ENCODE measurements at regions not wholly inside any gene's neighbourhood (a gene's known extent, or its start where the extent isn't known, plus 50 kb on each side); places are given as distances from the start of the nearest gene placed in this dataset.

DNA sequence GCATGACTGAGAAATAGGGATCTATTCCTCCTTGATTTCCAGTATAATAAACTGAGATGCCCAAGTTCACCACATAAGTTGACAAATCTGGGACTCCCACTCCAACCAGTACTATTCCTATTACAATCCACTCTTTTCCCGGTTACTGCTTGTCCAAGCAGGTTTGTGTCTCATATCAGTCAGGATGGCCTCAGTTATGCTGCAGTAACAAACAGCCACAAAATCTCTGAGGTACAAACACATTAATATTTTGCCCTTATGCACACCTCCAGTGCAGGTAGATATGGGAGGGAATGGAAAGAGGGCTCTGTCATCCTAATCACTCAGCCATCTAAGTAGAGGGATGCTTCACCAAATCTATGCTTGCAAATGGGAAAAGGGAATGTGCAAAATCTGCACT lies 207.8 kb downstream of the RAB28 start:
- Histone ChIP-seq H3K4me2 (ENCODE audit: low read depth, low read length) (no peak overlapping the region), H2AFZ (replicated peaks; ENCODE audit: low read length, poor library complexity) (no peak overlapping the region), H3K9me1 (ENCODE audit: insufficient read depth, low read length) (no peaks in the 10 kb centered on the region), H4K5ac (ENCODE audit: low read depth, low read length) (no peak overlapping the region), H3K27me3 (ENCODE audit: control insufficient read depth, insufficient read depth, low read length) (no peaks in the 10 kb centered on the region), H3K9ac (ENCODE audit: low read depth, low read length) (no peak overlapping the region), H3K27ac (ENCODE audit: insufficient read depth, low read length) (no peak overlapping the region), H3K23ac (ENCODE audit: low read depth, low read length) (no peak overlapping the region), H2BK120ac (ENCODE audit: low read depth, low read length) (no peak overlapping the region), H3K9me3 (ENCODE audit: control insufficient read depth, insufficient read depth, low read length) (peaks cover 12% of the 10 kb centered on the region; the same call in 1 of the 2 replicates), H2AK5ac (ENCODE audit: low read depth, low read length) (no peak overlapping the region), H3K4me1 (ENCODE audit: control insufficient read depth, insufficient read depth, low read length) (no peaks in the 10 kb centered on the region), H4K91ac (ENCODE audit: insufficient read depth, low read depth, low read length) (no peak overlapping the region), H3K56ac (ENCODE audit: extremely low read depth, insufficient read depth, low read length) (no peak overlapping the region), H3K14ac (replicated peaks; ENCODE audit: low read depth, low read length) (no peak overlapping the region), H2BK5ac (ENCODE audit: low read depth, low read length, poor library complexity, severe bottlenecking) (no peak overlapping the region), H3K79me1 (ENCODE audit: low read depth in 1 of 2, low read length in 2 of 2) (no peaks in the 10 kb centered on the region), H4K8ac (ENCODE audit: low read depth in 2 of 2, low read length in 2 of 2) (no peak overlapping the region), H3K4ac (ENCODE audit: low read depth, low read length) (no peak overlapping the region), H4K20me1 (ENCODE audit: insufficient read depth, low read length) (no peaks in the 10 kb centered on the region), H2BK15ac (ENCODE audit: low read depth, low read length) (no peak overlapping the region), H3K36me3 (ENCODE audit: control insufficient read depth, insufficient read depth, low read length) (no peaks in the 10 kb centered on the region), H3K18ac (ENCODE audit: low read depth, low read length) (no peak overlapping the region), H2BK20ac (ENCODE audit: low read depth, low read length) (no peak overlapping the region), H2AK9ac (replicated peaks; ENCODE audit: low read depth, low read length, poor library complexity) (no peak overlapping the region), H3K4me3 (ENCODE audit: insufficient read depth, low read depth, low read length) (no peak overlapping the region)
- ChIA-PET POLR2A (ENCODE audit: unreplicated experiment) (no interaction called here), CTCF (no interaction called here)
- WGBS, 2 experiments (ENCODE audit: extremely low coverage in 2 of 2, insufficient read length in 1 of 2), result no CpG with 5 or more reads among the region's 1 CpG
- no TSS peak for BruUV-seq (replicated peaks)
- in situ Hi-C loops (cut with MboI; ENCODE audit: low sequenced_read_pairs) (no loop called here), intact Hi-C loops (cut with micrococcal nuclease) (no loop called here), dilution Hi-C loops (cut with HindIII; ENCODE audit: low sequenced_read_pairs, unreplicated experiment) (no loop called here)
- DNase-seq (no peak), ATAC-seq (ENCODE audit: low read depth) (no peak)
- TF ChIP-seq, protein P1, sequence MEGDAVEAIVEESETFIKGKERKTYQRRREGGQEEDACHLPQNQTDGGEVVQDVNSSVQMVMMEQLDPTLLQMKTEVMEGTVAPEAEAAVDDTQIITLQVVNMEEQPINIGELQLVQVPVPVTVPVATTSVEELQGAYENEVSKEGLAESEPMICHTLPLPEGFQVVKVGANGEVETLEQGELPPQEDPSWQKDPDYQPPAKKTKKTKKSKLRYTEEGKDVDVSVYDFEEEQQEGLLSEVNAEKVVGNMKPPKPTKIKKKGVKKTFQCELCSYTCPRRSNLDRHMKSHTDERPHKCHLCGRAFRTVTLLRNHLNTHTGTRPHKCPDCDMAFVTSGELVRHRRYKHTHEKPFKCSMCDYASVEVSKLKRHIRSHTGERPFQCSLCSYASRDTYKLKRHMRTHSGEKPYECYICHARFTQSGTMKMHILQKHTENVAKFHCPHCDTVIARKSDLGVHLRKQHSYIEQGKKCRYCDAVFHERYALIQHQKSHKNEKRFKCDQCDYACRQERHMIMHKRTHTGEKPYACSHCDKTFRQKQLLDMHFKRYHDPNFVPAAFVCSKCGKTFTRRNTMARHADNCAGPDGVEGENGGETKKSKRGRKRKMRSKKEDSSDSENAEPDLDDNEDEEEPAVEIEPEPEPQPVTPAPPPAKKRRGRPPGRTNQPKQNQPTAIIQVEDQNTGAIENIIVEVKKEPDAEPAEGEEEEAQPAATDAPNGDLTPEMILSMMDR (conservative IDR thresholded peaks at IDR 0.05; ENCODE audit: low read depth, low read length), result no peak
- TF ChIP-seq RCOR1 (IDR thresholded peaks at IDR 0.05; ENCODE audit: insufficient replicate concordance, low read length) (no peak), MAZ (IDR thresholded peaks at IDR 0.05; ENCODE audit: borderline replicate concordance, low read depth, low read length) (no peak), SMC3 (IDR thresholded peaks at IDR 0.05; ENCODE audit: low read depth, low read length) (no peak), NFE2L2 (IDR thresholded peaks at IDR 0.05; ENCODE audit: low read depth, low read length) (no peak)
- TF ChIP-seq, protein P2, sequence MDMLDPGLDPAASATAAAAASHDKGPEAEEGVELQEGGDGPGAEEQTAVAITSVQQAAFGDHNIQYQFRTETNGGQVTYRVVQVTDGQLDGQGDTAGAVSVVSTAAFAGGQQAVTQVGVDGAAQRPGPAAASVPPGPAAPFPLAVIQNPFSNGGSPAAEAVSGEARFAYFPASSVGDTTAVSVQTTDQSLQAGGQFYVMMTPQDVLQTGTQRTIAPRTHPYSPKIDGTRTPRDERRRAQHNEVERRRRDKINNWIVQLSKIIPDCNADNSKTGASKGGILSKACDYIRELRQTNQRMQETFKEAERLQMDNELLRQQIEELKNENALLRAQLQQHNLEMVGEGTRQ (IDR thresholded peaks at IDR 0.05; ENCODE audit: low read depth, low read length), result no peak
